Stomach (tissue), 8 donors: ENCODE measurements at regions not wholly inside any gene's neighbourhood (a gene's known extent, or its start where the extent isn't known, plus 50 kb on each side); places are given as distances from the start of the nearest gene placed in this dataset.

Experiments
- DNase-seq, 2 donors: peaks; one replicate each; pipeline versions ENCODE4 v3.0.0 to v3.0.0-alpha.2; 2013 to 2019
- H3K27ac ChIP-seq, 5 donors: fragments of 200-600 bp in 4 of 5; sonication (generic) in 4 of 5; one replicate each; pipeline ENCODE4 v1.5.1; 2013 to 2019; ENCODE audit warnings: mild to moderate bottlenecking in 1 of 5, moderate library complexity in 1 of 5
- H3K27me3 ChIP-seq, 3 donors: fragments of 200-600 bp; sonication (generic); one replicate each; pipeline ENCODE4 v1.5.1; 2017 to 2019; ENCODE audit warnings: mixed run types in 1 of 3
- H3K36me3 ChIP-seq, 4 donors: fragments of 200-600 bp; sonication (generic); 1 replicate in 3 of 4; 2 replicates in 1 of 4; pipeline ENCODE4 v1.5.1; 2016 to 2019
- H3K4me1 ChIP-seq, 4 donors: fragments of 200-600 bp; sonication (generic); one replicate each; pipeline ENCODE4 v1.5.1; 2016 to 2019
- H3K4me3 ChIP-seq, 4 donors: fragments of 200-600 bp; sonication (generic) in 3 of 4; one replicate each; pipeline ENCODE4 v1.5.1; 2016 to 2019; ENCODE audit warnings: mild to moderate bottlenecking in 1 of 4
- H3K9me3 ChIP-seq, 4 donors: fragments of 200-600 bp; sonication (generic); one replicate each; pipeline ENCODE4 v1.5.1; 2016 to 2019
- CTCF ChIP-seq, 7 experiments: fragments of 450-650 bp in 4 of 7; fragments of 200-600 bp in 3 of 7; sonication (generic) in 3 of 7; IDR thresholded peaks; one replicate each; pipeline ENCODE4 v1.5.1; 2016 to 2019; ENCODE audit warnings: antibody characterized with exemption in 7 of 7, control low read depth in 2 of 7, mild to moderate bottlenecking in 1 of 7
- EP300 ChIP-seq: sonication (generic); formaldehyde crosslinking; IDR thresholded peaks from one replicate; pipeline ENCODE4 v1.6.1; 2017; ENCODE audit warnings: antibody characterized with exemption
- POLR2A ChIP-seq, 4 donors: fragments of 450-650 bp; IDR thresholded peaks; one replicate each; pipeline ENCODE4 v1.6.1; 2016; ENCODE audit warnings: antibody characterized with exemption in 4 of 4, control low read depth in 2 of 4, mild to moderate bottlenecking in 1 of 4, moderate library complexity in 1 of 4
- POLR2AphosphoS5 ChIP-seq, 3 donors: sonication (generic); formaldehyde crosslinking; IDR thresholded peaks; one replicate each; pipeline ENCODE4 v1.6.1; 2016; ENCODE audit warnings: antibody characterized with exemption in 3 of 3
- WGBS, 5 donors: extraction: QIAGEN DNeasy Blood & Tissue Kit in 3 of 5; methylation state at CpG; one replicate each; pipeline versions ENCODE4 v1.1.5 to v1.1.7; 2013 to 2018; 5-methylcytosine and 5-hydroxymethylcytosine counted together
- intact Hi-C: fragments of 100-400 bp; cut with DNase I; formaldehyde crosslinking; loops from one replicate; pipeline ENCODE4 v1.15.1; 2023; ENCODE audit warnings: low total_unique reads
- donor health status: healthy with polysubstance abuse.
- donor health status: Bipolar disorder and iron deficiency.
- donor health status: healthy.

- no peak overlapping the region for H3K27ac ChIP-seq
- DNase-seq: no peak
- H3K4me1 ChIP-seq: peaks cover 28 to 38% (median 32%) of the 10 kb centered on the region in 4 donors
- H3K27me3 ChIP-seq: no peaks in the 10 kb centered on the region
- 90 to 93% (median 92%) methylated on average over 10 of the region's 10 CpGs for WGBS, 5 donors
- intact Hi-C loops: no loop called here
- no peaks in the 10 kb centered on the region for H3K36me3 ChIP-seq
- TF ChIP-seq EP300 (no peak), CTCF (IDR thresholded peaks at IDR 0.05) (no peak), POLR2AphosphoS5 (IDR thresholded peaks at IDR 0.05) (no peak), POLR2A (IDR thresholded peaks at IDR 0.05) (no peak)
- no peak overlapping the region for H3K4me3 ChIP-seq
- no peaks in the 10 kb centered on the region for H3K9me3 ChIP-seq
These were observed 157.8 kb upstream of the GRK3 start for GRCh38 chr22:25406510-25407210.

- WGBS, 5 donors: 93 to 98% (median 95%) methylated on average over 11 of the region's 11 CpGs
- peaks cover 25 to 33% (median 29%) of the 10 kb centered on the region in 4 donors for H3K4me1 ChIP-seq
These were observed 157.1 kb upstream of the GRK3 start for GRCh38 chr22:25407226-25407858.

GRCh38 chr22:25407859-25408229 lies 156.6 kb upstream of the GRK3 start:
- H3K27me3 ChIP-seq: no peaks in the 10 kb centered on the region
- no peak for DNase-seq
- H3K9me3 ChIP-seq: no peaks in the 10 kb centered on the region
- H3K36me3 ChIP-seq: no peaks in the 10 kb centered on the region
- TF ChIP-seq EP300: no peak
- no peak for TF ChIP-seq POLR2A (IDR thresholded peaks at IDR 0.05)
- no peak for TF ChIP-seq POLR2AphosphoS5 (IDR thresholded peaks at IDR 0.05)
- no peak for TF ChIP-seq CTCF (IDR thresholded peaks at IDR 0.05)
- H3K4me3 ChIP-seq: no peak overlapping the region
- intact Hi-C loops: no loop called here
- no peak overlapping the region for H3K27ac ChIP-seq
- peaks cover 20 to 28% (median 24%) of the 10 kb centered on the region in 4 donors for H3K4me1 ChIP-seq
- WGBS, 5 donors: 82 to 96% (median 92%) methylated on average over 2 of the region's 2 CpGs

More at GRCh38 chr22:25407226-25407858, 157.1 kb upstream of the GRK3 start:
- H3K36me3 ChIP-seq: no peaks in the 10 kb centered on the region
- no peak for TF ChIP-seq POLR2AphosphoS5 (IDR thresholded peaks at IDR 0.05)
- no peak for TF ChIP-seq EP300
- TF ChIP-seq POLR2A (IDR thresholded peaks at IDR 0.05): no peak
- TF ChIP-seq CTCF (IDR thresholded peaks at IDR 0.05): no peak
- no peak overlapping the region for H3K27ac ChIP-seq
- H3K4me3 ChIP-seq: no peak overlapping the region
- intact Hi-C loops: no loop called here
- no peak for DNase-seq
- no peaks in the 10 kb centered on the region for H3K27me3 ChIP-seq
- H3K9me3 ChIP-seq: no peaks in the 10 kb centered on the region

GRCh38 chr22:25409240-25409639 lies 155.2 kb upstream of the GRK3 start:
- H3K9me3 ChIP-seq: peaks cover 0 to 8% (median 6%) of the 10 kb centered on the region in 4 donors
- no peak for TF ChIP-seq CTCF (IDR thresholded peaks at IDR 0.05)
- TF ChIP-seq POLR2AphosphoS5 (IDR thresholded peaks at IDR 0.05): no peak
- TF ChIP-seq POLR2A (IDR thresholded peaks at IDR 0.05): no peak
- TF ChIP-seq EP300: no peak
- H3K4me3 ChIP-seq: no peak overlapping the region
- H3K36me3 ChIP-seq: no peaks in the 10 kb centered on the region
- no peak overlapping the region for H3K27ac ChIP-seq
- no peak for DNase-seq
- H3K27me3 ChIP-seq: no peaks in the 10 kb centered on the region
- peaks cover 6 to 14% (median 10%) of the 10 kb centered on the region in 4 donors for H3K4me1 ChIP-seq
- WGBS, 5 donors: 63 to 88% (median 70%) methylated on average over 3 of the region's 3 CpGs
- intact Hi-C loops: no loop called here
